Psoas muscle (tissue), 7 donors: ENCODE measurements at regions not wholly inside any gene's neighbourhood (a gene's known extent, or its start where the extent isn't known, plus 50 kb on each side); places are given as distances from the start of the nearest gene placed in this dataset.

ENCODE experiments used
- ATAC-seq, 4 donors: fragments of 200-7000 bp; cut with Tn5 transposase; one replicate each; pipeline ENCODE4 v1.9.1; 2020; ENCODE audit warnings: moderate library complexity in 3 of 4, mild to moderate bottlenecking in 2 of 4
- DNase-seq, 2 donors: peaks; one replicate each; pipeline ENCODE4 v3.0.0-alpha.2; 2020
- H3K27ac ChIP-seq: fragments of 200-600 bp; one replicate; pipeline ENCODE4 v1.8.0; 2022
- H3K27me3 ChIP-seq, 3 donors: fragments of 200-600 bp in 1 of 3; one replicate each; pipeline versions ENCODE4 v1.6.1 to v1.8.0; 2013 to 2022; ENCODE audit warnings: low read length in 2 of 3, mild to moderate bottlenecking in 2 of 3, moderate library complexity in 1 of 3; ENCODE audit not compliant: insufficient read depth in 3 of 3
- H3K36me3 ChIP-seq, 2 donors: fragments of 200-600 bp in 1 of 2; one replicate each; pipeline versions ENCODE4 v1.6.1 to v1.8.0; 2013 to 2022; ENCODE audit warnings: low read depth in 1 of 2, mild to moderate bottlenecking in 1 of 2, moderate library complexity in 1 of 2; ENCODE audit not compliant: insufficient read depth in 1 of 2
- H3K4me1 ChIP-seq: fragments of 200-600 bp; one replicate; pipeline ENCODE4 v1.8.0; 2022
- H3K4me3 ChIP-seq: fragments of 200-600 bp; one replicate; pipeline ENCODE4 v1.8.0; 2022; ENCODE audit warnings: mild to moderate bottlenecking
- H3K9me3 ChIP-seq: fragments of 200-600 bp; one replicate; pipeline ENCODE4 v1.8.0; 2022
- WGBS, 3 donors: extraction: QIAGEN DNeasy Blood & Tissue Kit; methylation state at CpG; one replicate each; pipeline versions ENCODE4 v1.1.6 to v1.1.7; 2013; 5-methylcytosine and 5-hydroxymethylcytosine counted together
- intact Hi-C, 2 donors: fragments of 100-400 bp; cut with DNase I; formaldehyde crosslinking; loops; one replicate each; pipeline versions ENCODE4 v1.11.0 to v1.14.2; 2022
- TF ChIP-seq, protein P1 (sequence below): fragments of 200-600 bp; IDR thresholded peaks from one replicate; pipeline ENCODE4 v1.8.0; 2022; ENCODE audit warnings: antibody characterized with exemption
- donor health status: healthy with polysubstance abuse.
- donor health status: DM: no; HTN: no; CAD: no; lungs with moderate emphysema.
- donor health status: Bipolar disorder and iron deficiency.
- donor health status: healthy.
- donor health status: DM: yes; HTN: yes; CAD: no.
- donor health status: DM: no; HTN: no; CAD: no.
- donor health status: DM: yes; HTN: yes; CAD: no.

DNA sequence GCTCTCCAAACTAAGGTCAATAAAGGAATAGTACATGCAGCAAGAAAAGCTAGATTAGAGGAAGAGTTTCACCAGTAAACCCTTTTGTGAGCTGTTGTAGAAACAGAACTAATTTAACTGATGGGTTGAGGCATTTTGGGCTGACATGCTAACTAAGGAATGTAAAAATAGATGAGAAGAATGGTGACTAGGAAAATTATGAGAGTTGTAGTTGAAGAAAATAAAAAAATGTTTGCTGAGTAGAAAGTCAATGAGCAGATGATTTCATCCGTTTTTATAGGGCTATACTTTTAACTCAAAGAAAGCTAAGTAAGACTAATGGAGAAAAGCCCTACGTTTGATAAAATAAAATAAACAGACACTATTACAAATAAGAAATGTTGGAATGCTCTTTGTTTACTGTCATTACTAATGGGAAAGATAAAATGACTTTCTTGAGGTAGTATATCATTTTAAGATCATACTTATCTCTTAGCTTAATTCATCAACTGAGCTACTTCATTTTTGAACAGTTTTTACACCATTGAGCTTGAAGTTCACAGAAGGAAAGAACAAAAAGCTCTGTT, 209.4 kb upstream of the DPH6 start:
- Histone ChIP-seq H3K9me3 (no peaks in the 10 kb centered on the region), H3K27me3 (no peaks in the 10 kb centered on the region), H3K36me3 (no peaks in the 10 kb centered on the region), H3K27ac (no peak overlapping the region), H3K4me3 (no peak overlapping the region), H3K4me1 (no peaks in the 10 kb centered on the region)
- intact Hi-C loops = loop anchor here in 1 of 2 donors (10.0 kb wide), 1 partner anchor 159 kb away; no protein-coding TSS in a partner anchor
- DNase-seq = no peak
- 61 to 81% (median 70%) methylated on average over 2 of the region's 2 CpGs for WGBS, 3 donors
- TF ChIP-seq, protein P1, sequence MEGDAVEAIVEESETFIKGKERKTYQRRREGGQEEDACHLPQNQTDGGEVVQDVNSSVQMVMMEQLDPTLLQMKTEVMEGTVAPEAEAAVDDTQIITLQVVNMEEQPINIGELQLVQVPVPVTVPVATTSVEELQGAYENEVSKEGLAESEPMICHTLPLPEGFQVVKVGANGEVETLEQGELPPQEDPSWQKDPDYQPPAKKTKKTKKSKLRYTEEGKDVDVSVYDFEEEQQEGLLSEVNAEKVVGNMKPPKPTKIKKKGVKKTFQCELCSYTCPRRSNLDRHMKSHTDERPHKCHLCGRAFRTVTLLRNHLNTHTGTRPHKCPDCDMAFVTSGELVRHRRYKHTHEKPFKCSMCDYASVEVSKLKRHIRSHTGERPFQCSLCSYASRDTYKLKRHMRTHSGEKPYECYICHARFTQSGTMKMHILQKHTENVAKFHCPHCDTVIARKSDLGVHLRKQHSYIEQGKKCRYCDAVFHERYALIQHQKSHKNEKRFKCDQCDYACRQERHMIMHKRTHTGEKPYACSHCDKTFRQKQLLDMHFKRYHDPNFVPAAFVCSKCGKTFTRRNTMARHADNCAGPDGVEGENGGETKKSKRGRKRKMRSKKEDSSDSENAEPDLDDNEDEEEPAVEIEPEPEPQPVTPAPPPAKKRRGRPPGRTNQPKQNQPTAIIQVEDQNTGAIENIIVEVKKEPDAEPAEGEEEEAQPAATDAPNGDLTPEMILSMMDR = no peak
- ATAC-seq = no peak

DNA sequence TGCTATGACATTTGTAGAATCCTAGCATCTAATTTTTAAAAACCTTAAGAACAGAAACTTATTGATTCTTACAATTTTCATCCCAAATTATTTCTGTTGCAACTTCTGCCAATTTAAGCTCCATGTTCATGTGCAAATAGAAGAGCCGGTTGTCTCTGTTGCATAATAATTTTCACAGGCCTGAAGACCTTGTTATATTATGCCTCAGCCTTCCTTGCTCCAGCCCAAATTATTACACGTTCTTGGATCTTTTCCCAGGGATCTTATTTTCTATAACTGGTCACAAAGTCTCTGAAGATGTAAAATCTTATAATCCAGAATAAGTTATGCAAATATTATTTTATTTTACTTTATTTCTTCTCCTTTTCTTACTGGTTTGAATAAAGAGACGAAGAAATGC, 210.7 kb upstream of the DPH6 start:
- no peaks in the 10 kb centered on the region for H3K4me1 ChIP-seq
- H3K9me3 ChIP-seq = no peaks in the 10 kb centered on the region
- no peaks in the 10 kb centered on the region for H3K36me3 ChIP-seq
- no peak overlapping the region for H3K4me3 ChIP-seq
- WGBS, 3 donors = 49 to 70% (median 51%) methylated on average over 3 of the region's 3 CpGs
- no peaks in the 10 kb centered on the region for H3K27me3 ChIP-seq
- TF ChIP-seq, protein P1 = no peak
- ATAC-seq (no peak), DNase-seq (no peak)
- no peak overlapping the region for H3K27ac ChIP-seq
- intact Hi-C loops = loop anchor here in 1 of 2 donors (10.0 kb wide), 1 partner anchor 158 kb away; no protein-coding TSS in a partner anchor

DNA sequence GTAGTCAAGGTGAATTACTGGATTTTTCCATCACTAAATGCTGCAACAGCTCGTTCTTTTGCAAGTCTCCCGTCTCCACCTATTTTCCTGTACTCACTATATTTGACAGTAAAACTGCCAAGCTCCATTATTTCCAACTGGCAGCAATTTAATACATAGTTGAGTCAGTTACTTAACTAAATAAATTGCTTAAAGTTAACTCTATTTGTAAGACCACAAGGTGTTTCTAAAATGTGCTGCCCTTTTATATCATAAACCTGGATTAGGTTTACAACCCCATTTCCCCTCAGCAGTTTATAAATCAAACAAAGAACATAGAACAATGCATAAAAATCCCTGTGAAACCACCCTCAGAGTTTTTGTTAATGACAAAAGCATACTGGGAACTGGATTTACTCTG, 211.4 kb upstream of the DPH6 start:
- Histone ChIP-seq H3K36me3 (no peaks in the 10 kb centered on the region), H3K9me3 (no peaks in the 10 kb centered on the region), H3K4me1 (no peaks in the 10 kb centered on the region), H3K4me3 (no peak overlapping the region), H3K27me3 (no peaks in the 10 kb centered on the region), H3K27ac (no peak overlapping the region)
- DNase-seq (no peak), ATAC-seq (no peak)
- 59 to 75% (median 69%) methylated on average over 2 of the region's 2 CpGs for WGBS, 3 donors
- intact Hi-C loops = loop anchor here in 1 of 2 donors (10.0 kb wide), 1 partner anchor 157 kb away; no protein-coding TSS in a partner anchor
- TF ChIP-seq, protein P1 = no peak

DNA sequence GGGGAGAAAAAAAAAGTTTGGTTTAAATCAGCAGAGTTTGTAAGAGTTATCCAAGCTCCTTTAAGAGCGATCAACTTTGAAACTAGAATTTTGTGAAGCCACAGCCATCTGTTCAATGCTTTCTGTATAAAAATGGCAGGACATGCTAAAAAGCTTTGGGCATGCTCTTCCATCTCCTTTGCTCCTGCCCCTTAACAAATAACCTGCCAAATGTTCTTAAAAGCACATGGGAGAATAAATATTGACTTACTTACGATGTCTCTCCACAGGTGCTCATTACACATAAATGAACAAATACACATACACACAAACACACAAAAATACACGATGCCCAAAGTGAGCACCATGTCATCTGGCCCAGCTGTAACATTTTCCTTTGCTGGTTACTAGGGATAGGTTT, 211.8 kb upstream of the DPH6 start:
- DNase-seq (no peak), ATAC-seq (no peak)
- Histone ChIP-seq H3K36me3 (no peaks in the 10 kb centered on the region), H3K4me3 (no peak overlapping the region), H3K4me1 (no peaks in the 10 kb centered on the region), H3K9me3 (no peaks in the 10 kb centered on the region), H3K27me3 (no peaks in the 10 kb centered on the region), H3K27ac (no peak overlapping the region)
- WGBS, 3 donors = 67 to 70% (median 69%) methylated on average over 3 of the region's 3 CpGs
- intact Hi-C loops = loop anchor here in 1 of 2 donors (10.0 kb wide), 1 partner anchor 157 kb away; no protein-coding TSS in a partner anchor
- TF ChIP-seq, protein P1 = no peak
